ENCODE measurements at regions not wholly inside any gene's neighbourhood (a gene's known extent, or its start where the extent isn't known, plus 50 kb on each side); places are given as distances from the start of the nearest gene placed in this dataset.
"Not testable (repeated sequence)": the region's sequence is repeated elsewhere in the genome, so short reads cannot be mapped to it uniquely, and the experiment has no call there.

DNA sequence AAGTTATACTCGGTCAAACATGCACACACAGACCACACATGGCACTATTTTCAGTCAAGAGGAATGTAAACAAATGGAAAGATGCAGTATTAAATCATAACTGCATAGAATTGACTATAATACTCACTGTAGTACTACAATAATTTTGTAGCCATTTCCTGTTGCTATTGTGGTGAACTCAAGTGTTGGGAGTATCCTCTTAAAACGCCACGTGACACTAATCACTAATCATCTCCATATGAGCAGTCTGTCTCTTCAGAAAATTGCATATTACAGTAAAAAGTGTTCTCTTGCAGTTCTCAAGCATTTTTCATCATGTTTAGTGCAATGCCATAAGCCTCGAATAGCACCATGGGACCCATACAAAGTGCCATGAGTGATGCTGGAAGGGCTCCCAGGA, 258.7 kb upstream of the ID4 start:
- Histone ChIP-seq H3K9me2 (ENCODE audit: insufficient read depth, low read length) (no peaks in the 10 kb centered on the region), H3K27me3 (ENCODE audit: insufficient read depth, low read depth, low read length) (no peaks in the 10 kb centered on the region), H4K20me1 (ENCODE audit: insufficient read depth) (no peaks in the 10 kb centered on the region), H3F3A (ENCODE audit: insufficient read depth, low read length, poor library complexity, severe bottlenecking) (no peaks in the 10 kb centered on the region), H3K79me2 (replicated peaks; ENCODE audit: insufficient read depth, low read length) (no peaks in the 10 kb centered on the region), H2AFZ (ENCODE audit: low read depth, low read length) (no peak overlapping the region), H3K9ac (ENCODE audit: low read length) (no peak overlapping the region), H3K27ac (ENCODE audit: low read length) (no peak overlapping the region), H3K4me2 (ENCODE audit: low read length) (no peak overlapping the region), H3K9me3 (ENCODE audit: low read length) (no peaks in the 10 kb centered on the region), H3K36me3 (ENCODE audit: insufficient read depth, low read length) (no peaks in the 10 kb centered on the region), H3K4me3 (ENCODE audit: low read length) (no peak overlapping the region)
- TF ChIP-seq REST (IDR thresholded peaks at IDR 0.05; ENCODE audit: borderline replicate concordance) = no peak
- TF ChIP-seq, protein P1, sequence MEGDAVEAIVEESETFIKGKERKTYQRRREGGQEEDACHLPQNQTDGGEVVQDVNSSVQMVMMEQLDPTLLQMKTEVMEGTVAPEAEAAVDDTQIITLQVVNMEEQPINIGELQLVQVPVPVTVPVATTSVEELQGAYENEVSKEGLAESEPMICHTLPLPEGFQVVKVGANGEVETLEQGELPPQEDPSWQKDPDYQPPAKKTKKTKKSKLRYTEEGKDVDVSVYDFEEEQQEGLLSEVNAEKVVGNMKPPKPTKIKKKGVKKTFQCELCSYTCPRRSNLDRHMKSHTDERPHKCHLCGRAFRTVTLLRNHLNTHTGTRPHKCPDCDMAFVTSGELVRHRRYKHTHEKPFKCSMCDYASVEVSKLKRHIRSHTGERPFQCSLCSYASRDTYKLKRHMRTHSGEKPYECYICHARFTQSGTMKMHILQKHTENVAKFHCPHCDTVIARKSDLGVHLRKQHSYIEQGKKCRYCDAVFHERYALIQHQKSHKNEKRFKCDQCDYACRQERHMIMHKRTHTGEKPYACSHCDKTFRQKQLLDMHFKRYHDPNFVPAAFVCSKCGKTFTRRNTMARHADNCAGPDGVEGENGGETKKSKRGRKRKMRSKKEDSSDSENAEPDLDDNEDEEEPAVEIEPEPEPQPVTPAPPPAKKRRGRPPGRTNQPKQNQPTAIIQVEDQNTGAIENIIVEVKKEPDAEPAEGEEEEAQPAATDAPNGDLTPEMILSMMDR (IDR thresholded peaks at IDR 0.05; ENCODE audit: poor library complexity, severe bottlenecking) = no peak
- TF ChIP-seq EP300 (conservative IDR thresholded peaks at IDR 0.05; ENCODE audit: poor library complexity, severe bottlenecking) = no peak
- TF ChIP-seq MXI1 (conservative IDR thresholded peaks at IDR 0.05; ENCODE audit: poor library complexity, severe bottlenecking) = no peak
- TF ChIP-seq POLR2AphosphoS5 (IDR thresholded peaks at IDR 0.05) = no peak
- no peak for TF ChIP-seq EZH2 (IDR thresholded peaks at IDR 0.05; ENCODE audit: borderline replicate concordance, insufficient read depth, low read length, poor library complexity, severe bottlenecking)
- TF ChIP-seq SMC3 (conservative IDR thresholded peaks at IDR 0.05; ENCODE audit: poor library complexity) = no peak
- TF ChIP-seq RAD21 (conservative IDR thresholded peaks at IDR 0.05) = no peak
- TF ChIP-seq TAF1 (IDR thresholded peaks at IDR 0.05; ENCODE audit: low read depth) = no peak

DNA sequence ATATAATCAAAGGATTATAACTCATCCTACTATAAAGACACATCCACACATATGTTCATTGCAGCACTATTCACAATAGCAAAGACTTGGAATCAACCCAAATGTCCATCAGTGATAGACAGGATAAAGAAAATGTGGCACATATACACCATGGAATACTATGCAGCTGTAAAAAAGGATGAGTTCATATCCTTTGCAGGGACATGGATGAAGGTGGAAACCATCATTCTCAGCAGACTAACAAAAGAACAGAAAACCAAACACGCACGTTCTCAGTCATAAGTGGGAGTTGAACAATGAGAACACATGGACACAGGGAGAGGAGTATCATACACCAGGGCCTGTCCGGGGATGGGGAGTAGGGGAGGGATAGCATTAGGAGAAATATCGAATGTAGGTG, 253.0 kb upstream of the ID4 start:
- H3F3A ChIP-seq (ENCODE audit: insufficient read depth, low read length, poor library complexity, severe bottlenecking); H3K9ac ChIP-seq (ENCODE audit: low read length); H4K20me1 ChIP-seq (ENCODE audit: insufficient read depth); H3K27ac ChIP-seq (ENCODE audit: low read length); H3K27me3 ChIP-seq (ENCODE audit: insufficient read depth, low read depth, low read length); H3K9me3 ChIP-seq (ENCODE audit: low read length); H3K4me3 ChIP-seq (ENCODE audit: low read length); H3K9me2 ChIP-seq (ENCODE audit: insufficient read depth, low read length); H3K79me2 ChIP-seq (replicated peaks; ENCODE audit: insufficient read depth, low read length); H2AFZ ChIP-seq (ENCODE audit: low read depth, low read length); H3K36me3 ChIP-seq (ENCODE audit: insufficient read depth, low read length); H3K4me2 ChIP-seq (ENCODE audit: low read length): not testable (repeated sequence)
